ENCODE measurements at regions not wholly inside any gene's neighbourhood (a gene's known extent, or its start where the extent isn't known, plus 50 kb on each side); places are given as distances from the start of the nearest gene placed in this dataset.

DNA sequence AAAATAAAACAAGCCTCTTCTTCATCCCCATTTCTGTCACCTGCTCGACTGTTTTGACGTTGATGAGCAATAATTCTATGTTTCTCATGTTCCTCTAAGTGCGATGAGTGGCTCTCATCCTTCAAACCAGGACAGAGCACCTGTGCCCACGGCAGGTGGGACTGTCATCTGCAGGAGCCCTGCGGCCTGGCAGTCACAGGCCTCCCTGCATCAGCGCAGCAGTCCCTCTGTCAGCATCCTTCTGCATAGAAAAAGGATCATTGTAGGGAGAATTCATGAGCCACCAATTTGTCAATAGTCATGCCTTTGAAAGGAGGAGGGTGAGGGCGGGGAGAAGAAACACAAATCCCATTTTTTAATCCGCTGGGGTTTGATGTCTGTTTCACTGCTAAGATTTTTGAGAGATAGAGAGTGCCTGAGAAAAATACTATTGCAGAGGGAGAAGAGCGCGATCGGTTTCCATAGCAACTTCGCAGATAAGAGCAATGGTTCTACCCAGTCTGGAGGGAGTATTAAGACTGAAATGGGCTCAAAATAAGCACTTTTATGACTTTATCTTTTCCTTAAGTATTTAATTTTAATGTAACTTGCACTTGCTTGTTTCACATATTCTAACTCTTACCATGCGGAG, 234.3 kb upstream of the NCKAP5 start (continued):
- TF ChIP-seq POLR2AphosphoS2 (IDR thresholded peaks at IDR 0.05; ENCODE audit: low read depth, low read length) (no peak), HDAC6 (IDR thresholded peaks at IDR 0.05; ENCODE audit: unreplicated experiment) (no peak), STAT1 (conservative IDR thresholded peaks at IDR 0.05) (no peak), RAD21 (IDR thresholded peaks at IDR 0.05; ENCODE audit: insufficient read depth, low read depth, low read length) (no peak), PML (IDR thresholded peaks at IDR 0.05; ENCODE audit: low read length) (no peak), CBFB (IDR thresholded peaks at IDR 0.05; ENCODE audit: low read depth) (no peak)

DNA sequence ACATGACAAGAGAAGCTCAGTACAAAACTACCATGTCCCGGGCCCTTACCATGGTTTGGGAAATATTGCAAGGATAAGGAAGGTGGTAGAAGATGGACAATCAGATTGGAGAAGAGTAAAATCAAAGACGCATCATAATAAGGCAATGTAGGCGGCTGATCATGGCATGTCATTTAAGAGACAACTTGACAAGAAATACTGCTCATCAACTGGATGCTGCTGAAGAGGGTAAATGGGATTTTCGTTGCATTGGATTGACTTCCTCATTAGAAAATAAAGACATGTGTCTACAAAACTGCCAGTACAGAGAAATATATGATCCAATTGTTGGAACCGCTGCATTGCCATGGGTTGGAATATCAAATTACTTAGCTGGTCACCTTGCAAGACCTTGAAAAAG, 238.3 kb upstream of the NCKAP5 start:
- no peak for TF ChIP-seq NR2C1 (IDR thresholded peaks at IDR 0.05)
- no peak for TF ChIP-seq RFX5 (IDR thresholded peaks at IDR 0.05; ENCODE audit: low read depth, low read length)
- no peak for TF ChIP-seq NBN (IDR thresholded peaks at IDR 0.05)
- TF ChIP-seq MEF2A (IDR thresholded peaks at IDR 0.05; ENCODE audit: insufficient read depth, low read depth, low read length): no peak
- TF ChIP-seq HDAC2 (IDR thresholded peaks at IDR 0.05): no peak
- TF ChIP-seq YY1 (IDR thresholded peaks at IDR 0.05; ENCODE audit: low read depth, low read length): no peak
- no peak for TF ChIP-seq TCF3 (IDR thresholded peaks at IDR 0.05; ENCODE audit: borderline replicate concordance, insufficient read depth, low read depth, low read length)
- TF ChIP-seq, protein P1, sequence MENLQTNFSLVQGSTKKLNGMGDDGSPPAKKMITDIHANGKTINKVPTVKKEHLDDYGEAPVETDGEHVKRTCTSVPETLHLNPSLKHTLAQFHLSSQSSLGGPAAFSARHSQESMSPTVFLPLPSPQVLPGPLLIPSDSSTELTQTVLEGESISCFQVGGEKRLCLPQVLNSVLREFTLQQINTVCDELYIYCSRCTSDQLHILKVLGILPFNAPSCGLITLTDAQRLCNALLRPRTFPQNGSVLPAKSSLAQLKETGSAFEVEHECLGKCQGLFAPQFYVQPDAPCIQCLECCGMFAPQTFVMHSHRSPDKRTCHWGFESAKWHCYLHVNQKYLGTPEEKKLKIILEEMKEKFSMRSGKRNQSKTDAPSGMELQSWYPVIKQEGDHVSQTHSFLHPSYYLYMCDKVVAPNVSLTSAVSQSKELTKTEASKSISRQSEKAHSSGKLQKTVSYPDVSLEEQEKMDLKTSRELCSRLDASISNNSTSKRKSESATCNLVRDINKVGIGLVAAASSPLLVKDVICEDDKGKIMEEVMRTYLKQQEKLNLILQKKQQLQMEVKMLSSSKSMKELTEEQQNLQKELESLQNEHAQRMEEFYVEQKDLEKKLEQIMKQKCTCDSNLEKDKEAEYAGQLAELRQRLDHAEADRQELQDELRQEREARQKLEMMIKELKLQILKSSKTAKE (IDR thresholded peaks at IDR 0.05; ENCODE audit: low read depth, poor library complexity, severe bottlenecking): no peak
- no peak for TF ChIP-seq ESRRA (IDR thresholded peaks at IDR 0.05; ENCODE audit: low read length)
- no peak for TF ChIP-seq STAT3 (IDR thresholded peaks at IDR 0.05; ENCODE audit: low read depth, low read length)
- TF ChIP-seq CHD4 (IDR thresholded peaks at IDR 0.05): no peak
- no peak for TF ChIP-seq SREBF2 (IDR thresholded peaks at IDR 0.05; ENCODE audit: low read length)
- 10% methylated on average over 5 of the region's 5 CpGs for WGBS (ENCODE audit: insufficient coverage, insufficient replicate concordance, low lambda C conversion rate, missing lambda C conversion rate)
- Histone ChIP-seq H2AFZ (ENCODE audit: control insufficient read depth, low read depth, low read length) (no peak overlapping the region), H3K9me3 (replicated peaks; ENCODE audit: control insufficient read depth, insufficient read depth, low read length) (no peaks in the 10 kb centered on the region), H3K4me3 (no peak overlapping the region), H3K4me1 (ENCODE audit: control insufficient read depth, insufficient read depth, low read length) (no peaks in the 10 kb centered on the region), H4K20me1 (ENCODE audit: control insufficient read depth, insufficient read depth) (no peaks in the 10 kb centered on the region), H3K4me2 (ENCODE audit: control insufficient read depth, insufficient read depth) (no peak overlapping the region), H3K27me3 (replicated peaks in 1 of 2; ENCODE audit: control insufficient read depth in 2 of 2, insufficient read depth in 2 of 2, low read length in 1 of 2) (no peaks in the 10 kb centered on the region), H3K9ac (ENCODE audit: control insufficient read depth, insufficient read depth, low read length) (no peak overlapping the region), H3K27ac (ENCODE audit: control insufficient read depth, insufficient read depth) (no peak overlapping the region), H3K36me3 (ENCODE audit: control insufficient read depth in 2 of 2, insufficient read depth in 2 of 2, low read length in 1 of 2) (no peaks in the 10 kb centered on the region), H3K79me2 (ENCODE audit: control insufficient read depth, insufficient read depth, low read length) (no peaks in the 10 kb centered on the region)
- SMC1A ChIA-PET (ENCODE audit: uncharacterized antibody, unreplicated experiment): no interaction called here
- no peak for ATAC-seq
- FAIRE-seq: no peak
- intact Hi-C loops (cut with micrococcal nuclease; ENCODE audit: unreplicated experiment): no loop called here
- POLR2A ChIA-PET: no interaction called here
- DNase-seq (ENCODE audit: low read depth, low spot score): no peak
- in situ Hi-C loops (cut with MboI): no loop called here
- RAD21 ChIA-PET (ENCODE audit: unreplicated experiment): no interaction called here
- no TSS peak for BruUV-seq (replicated peaks)
- CTCF ChIA-PET: no interaction called here

Data from GM12878 (cell line).